ENCODE measurements at regions not wholly inside any gene's neighbourhood (a gene's known extent, or its start where the extent isn't known, plus 50 kb on each side); places are given as distances from the start of the nearest gene placed in this dataset.
"Not testable (repeated sequence)": the region's sequence is repeated elsewhere in the genome, so short reads cannot be mapped to it uniquely, and the experiment has no call there.

GRCh38 chr21:28224191-28224726 is 768.4 kb downstream of the LTN1 start:
- DNase-seq: no peak

DNA sequence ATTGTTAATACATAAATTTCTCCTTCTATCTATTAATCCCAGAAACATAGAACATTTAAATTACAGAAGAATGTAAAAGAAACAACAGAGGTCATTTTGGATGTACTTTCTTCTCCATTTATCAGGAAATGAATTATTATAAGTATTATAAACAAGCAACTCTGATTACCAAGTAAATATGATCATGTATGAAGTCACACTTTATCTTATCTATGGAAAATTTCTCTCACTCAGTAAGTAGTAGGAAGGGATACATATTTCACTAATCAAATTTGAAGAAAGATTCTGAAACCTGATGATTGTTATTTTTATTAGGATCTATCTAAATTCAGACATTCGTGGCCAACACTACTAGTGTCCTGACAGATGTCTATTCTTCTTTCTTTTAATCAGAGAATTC is 770.7 kb downstream of the LTN1 start:
- DNase-seq: no peak

DNA sequence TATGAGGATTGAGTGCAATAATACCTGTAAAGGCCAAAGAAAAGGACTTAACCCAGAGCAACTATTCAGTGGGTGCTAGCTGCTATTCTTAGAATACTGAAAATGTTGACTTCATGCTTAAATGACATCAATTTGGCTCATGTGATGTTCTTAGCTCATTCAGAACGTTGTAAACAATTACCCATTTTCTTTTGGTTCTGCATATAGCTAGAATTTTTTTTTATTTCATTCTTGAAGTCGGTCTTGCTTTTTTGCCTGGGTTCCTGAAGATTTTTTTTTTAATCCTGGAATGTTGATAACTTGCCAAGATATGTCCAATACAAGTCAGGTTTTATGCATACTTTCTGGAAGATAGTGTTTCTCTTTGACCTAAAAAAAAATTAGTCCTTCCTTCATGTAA is 772.0 kb downstream of the LTN1 start:
- no peak for DNase-seq

DNA sequence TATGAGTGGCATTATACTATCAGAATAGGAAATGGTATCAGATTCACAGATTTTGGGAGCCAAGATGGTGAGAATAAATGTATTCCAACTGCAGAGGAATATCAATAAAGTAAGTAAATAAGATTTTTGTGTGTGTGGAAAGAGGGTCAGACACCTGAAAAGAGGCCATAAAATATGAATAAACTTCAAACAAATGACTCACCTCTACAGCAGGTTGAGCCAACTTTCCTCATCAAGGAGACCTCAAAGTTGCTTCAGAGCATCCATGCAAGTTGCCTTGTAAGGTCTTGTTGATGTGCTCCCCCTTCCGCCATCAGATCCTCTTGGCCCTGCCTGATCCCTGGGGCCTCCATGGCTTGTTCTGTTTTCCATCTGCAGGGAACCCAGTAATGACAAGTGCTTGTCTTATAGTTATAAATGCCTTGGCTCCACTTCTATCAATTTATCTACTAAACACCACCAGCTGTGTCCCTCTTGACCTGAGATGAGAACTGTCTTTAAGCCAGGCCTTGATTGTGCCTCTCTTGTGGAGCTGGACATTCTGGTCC is 775.6 kb downstream of the LTN1 start:
- no peak for DNase-seq

DNA sequence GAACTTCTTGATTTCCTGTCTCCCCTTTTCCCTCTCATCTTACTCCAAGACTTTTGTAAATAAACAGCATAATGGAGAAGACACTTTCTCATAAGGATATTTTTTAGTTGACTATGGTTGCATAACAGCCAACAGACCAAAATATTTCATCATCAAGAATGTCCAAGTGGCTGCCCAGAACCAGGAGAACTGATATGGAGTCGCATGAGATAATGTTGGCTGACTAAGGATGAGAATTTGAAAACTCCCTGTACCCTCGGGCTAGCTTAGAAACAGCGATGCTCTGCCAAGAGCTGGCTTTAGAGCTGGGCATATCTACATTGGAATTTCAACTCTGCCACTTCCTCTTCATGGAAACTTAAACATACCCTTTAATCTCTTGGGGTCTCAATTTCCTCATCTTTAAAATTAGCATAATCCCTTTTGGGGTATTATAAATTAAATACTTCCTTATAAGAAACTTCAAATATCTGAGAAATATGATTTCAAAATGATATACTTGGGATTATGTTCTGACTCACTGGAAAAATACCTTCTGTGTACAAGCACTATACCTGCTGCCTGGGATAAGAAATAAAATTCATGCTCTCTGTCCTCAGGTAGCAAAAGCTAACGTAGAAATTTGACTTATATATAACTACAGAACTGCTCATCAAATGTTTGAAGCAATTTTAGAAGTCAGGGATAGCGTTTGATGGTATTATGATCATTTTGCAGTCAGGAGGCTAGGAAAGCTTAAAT is 777.3 kb downstream of the LTN1 start:
- DNase-seq: no peak

GRCh38 chr21:28214786-28215185 is 777.9 kb downstream of the LTN1 start:
- DNase-seq: no peak

- no peak for DNase-seq
Measured at GRCh38 chr21:28213261-28213660, 779.4 kb downstream of the LTN1 start.

DNA sequence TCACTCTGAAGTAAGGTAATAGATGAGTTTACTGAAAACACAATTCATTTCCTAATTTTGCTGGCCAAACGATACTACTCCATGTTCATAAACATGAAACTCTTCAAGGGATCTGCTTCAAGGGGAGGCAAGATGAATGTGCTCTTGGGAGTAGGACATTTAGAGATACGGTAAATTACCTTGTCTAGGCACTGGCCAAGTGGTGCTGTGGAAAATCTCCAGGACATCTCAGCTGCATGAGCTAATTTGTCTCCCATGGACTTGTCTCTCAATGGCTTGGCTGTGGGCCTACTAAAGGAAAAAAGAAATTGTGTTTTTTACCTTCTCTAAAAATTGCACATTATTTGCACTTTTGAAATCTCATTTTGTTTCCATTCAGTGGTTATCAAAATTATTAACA is 780.6 kb downstream of the LTN1 start:
- no peak for DNase-seq

- DNase-seq: no peak
Measured at GRCh38 chr21:28207436-28208173, 785.1 kb downstream of the LTN1 start.

- no peak for DNase-seq
Measured at GRCh38 chr21:28200726-28201125, 792.0 kb downstream of the LTN1 start.

DNA sequence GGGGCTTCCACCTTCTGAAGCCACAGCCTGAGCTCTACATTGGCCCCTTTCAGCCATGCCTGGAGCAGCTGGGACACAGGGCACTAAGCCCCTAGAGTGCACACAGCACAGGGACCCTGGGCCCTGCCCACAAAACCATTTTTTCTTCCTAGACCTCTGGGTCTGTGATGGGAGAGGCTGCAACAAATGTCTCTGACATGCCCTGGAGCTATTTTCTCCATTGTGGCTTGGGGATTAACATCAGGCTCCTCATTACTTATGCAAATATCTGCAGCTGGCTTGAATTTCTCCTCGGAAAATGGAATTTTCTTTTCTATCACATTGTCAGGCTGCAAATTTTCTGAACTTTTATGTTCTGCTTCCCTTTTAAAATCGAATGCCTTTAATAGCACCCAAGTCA is 795.7 kb downstream of the LTN1 start:
- DNase-seq: no peak

GRCh38 chr21:28193189-28193588 is 799.5 kb downstream of the LTN1 start:
- DNase-seq: no peak

- DNase-seq: no peak
Measured at GRCh38 chr21:28186604-28187003, 806.1 kb downstream of the LTN1 start.

DNA sequence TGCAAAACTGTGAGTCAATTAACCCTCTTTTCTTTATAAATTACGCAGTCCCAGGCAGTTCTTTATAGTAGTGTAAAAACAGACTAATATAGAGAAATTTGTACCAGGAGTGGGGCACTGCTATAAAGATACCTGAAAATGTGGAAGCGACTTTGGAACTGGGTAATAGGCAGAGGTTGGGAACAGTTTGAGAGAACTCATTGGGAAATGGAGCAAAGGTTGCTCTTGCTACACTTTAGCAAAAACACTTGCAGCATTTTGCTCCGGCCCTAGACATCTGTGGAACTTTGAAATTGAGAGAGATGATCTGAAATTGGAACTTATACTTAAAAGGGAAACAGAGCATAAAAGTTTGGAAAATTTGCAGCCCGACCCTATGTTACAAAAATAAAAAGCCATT is 810.9 kb downstream of the LTN1 start:
- DNase-seq: no peak

DNA sequence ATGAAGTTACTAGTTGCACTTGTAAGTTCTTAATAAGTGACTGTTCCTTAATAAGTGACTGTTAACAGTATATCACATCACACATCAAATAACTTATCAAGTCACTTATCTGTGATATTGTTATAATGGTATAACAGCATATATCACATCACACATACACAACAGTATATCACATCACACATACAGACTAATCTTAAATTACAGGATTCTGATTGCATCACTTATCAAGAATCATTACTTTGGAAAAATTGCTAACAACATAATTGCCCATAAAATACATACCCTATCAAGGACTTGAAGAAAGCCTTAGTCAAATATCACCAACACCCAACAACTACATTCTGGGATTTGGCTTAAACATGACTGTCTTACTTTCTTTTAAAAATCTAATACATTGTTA is 813.5 kb downstream of the LTN1 start:
- DNase-seq: no peak

- no peak for DNase-seq
Measured at GRCh38 chr21:28177124-28177523, 815.6 kb downstream of the LTN1 start.

GRCh38 chr21:28174701-28175100 is 818.0 kb downstream of the LTN1 start:
- no peak for DNase-seq

DNA sequence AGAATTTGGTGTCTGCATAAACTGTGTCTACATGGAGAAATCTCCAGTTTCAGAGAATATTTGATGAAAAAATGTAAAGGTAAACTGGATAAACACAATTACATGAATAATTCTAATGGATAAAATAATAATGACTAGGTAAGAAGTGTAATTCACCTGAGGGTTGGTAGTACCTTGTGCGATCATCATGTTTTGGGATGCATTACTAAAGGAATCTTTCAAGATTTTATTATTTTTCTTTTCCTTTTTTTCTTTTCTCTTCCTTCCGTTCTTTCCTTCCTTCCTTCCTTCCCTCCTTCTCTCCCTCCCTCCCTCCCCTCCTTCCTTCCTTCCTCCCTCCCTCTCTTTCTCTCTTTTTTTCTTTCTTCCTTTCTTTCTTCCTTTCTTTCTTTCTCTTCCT is 818.7 kb downstream of the LTN1 start:
- no peak for DNase-seq

- DNase-seq: no peak
Measured at GRCh38 chr21:28172376-28172775, 820.3 kb downstream of the LTN1 start.

GRCh38 chr21:28167366-28167765 is 825.3 kb downstream of the LTN1 start:
- no peak for DNase-seq

DNA sequence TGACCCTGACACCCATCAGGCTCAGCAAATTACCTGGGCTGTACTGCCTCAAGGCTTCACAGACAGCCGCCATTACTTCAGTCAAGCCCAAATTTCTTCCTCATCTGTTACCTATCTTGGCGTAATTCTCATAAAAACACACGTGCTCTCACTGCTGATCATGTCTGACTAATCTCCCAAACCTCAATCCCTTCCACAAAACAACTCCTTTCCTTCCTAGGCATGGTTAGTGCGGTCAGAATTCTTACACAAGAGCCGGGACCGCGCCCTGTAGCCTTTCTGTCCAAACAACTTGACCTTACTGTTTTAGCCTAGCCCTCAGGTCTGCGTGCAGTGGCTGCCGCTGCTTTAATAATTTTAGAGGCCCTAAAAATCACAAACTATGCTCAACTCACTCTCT is 828.2 kb downstream of the LTN1 start:
- DNase-seq: not testable (repeated sequence)

GRCh38 chr21:28162052-28162451 is 830.6 kb downstream of the LTN1 start:
- DNase-seq: not testable (repeated sequence)

DNA sequence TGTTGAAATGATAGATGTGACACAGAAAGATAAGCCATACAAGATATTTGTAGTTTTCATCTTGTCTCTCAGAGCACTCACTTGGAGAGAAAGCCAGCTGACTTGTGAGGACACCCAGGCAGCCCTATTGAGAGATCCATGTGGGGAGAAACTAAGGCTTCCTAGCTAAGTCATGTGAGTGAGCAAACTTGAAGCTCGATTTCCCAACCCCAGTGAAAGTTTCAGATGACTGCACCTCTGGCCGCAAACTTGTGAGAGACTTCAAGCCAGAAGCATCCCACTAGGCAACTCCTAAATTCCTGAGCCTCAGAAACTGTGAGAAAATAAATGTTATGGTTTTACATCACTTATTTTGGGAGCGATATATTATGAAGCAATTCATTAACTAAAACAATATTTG is 832.3 kb downstream of the LTN1 start:
- no peak for DNase-seq

DNA sequence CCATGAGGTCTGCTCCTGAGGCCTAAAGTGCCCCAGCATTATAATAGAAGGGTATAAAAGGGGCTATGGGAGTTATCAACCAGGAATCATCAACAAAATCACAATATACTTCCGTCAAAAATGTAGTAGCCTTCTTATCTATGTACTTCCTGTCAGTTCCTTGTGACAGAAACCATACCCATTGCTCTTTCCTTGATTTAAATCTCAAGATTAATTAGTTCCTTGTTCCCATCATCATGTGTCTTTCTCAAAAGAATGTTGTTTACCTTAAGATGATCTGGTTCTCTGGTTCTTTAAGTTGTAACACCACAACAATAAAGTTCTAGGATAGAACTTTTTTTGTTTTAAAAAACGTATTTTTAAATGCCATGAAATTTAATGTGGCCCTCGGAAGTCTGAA is 833.3 kb downstream of the LTN1 start:
- DNase-seq: no peak

Measured in stimulated activated CD8-positive, alpha-beta memory T cell treated with anti-CD3 and anti-CD28 coated beads, Interleukin-4, amount 100 ng/mL, for 48 hours (primary cell).